ENCODE measurements at regions not wholly inside any gene's neighbourhood (a gene's known extent, or its start where the extent isn't known, plus 50 kb on each side); places are given as distances from the start of the nearest gene placed in this dataset.

- in situ Hi-C loops (cut with HindIII; ENCODE audit: low pct_unique_long_range_greater_than_20kb, low sequenced_read_pairs): no loop called here
Observed at GRCh38 chr5:89055695-89056085, 172.7 kb upstream of the MEF2C start.

GRCh38 chr5:89055015-89055694, 172.2 kb upstream of the MEF2C start:
- H3K4me1 ChIP-seq (ENCODE audit: control insufficient read depth, insufficient read depth, low read length): no peaks in the 10 kb centered on the region
- no peaks in the 10 kb centered on the region for H3K36me3 ChIP-seq (ENCODE audit: control insufficient read depth, insufficient read depth, low read length)
- BruUV-seq (replicated peaks): no TSS peak
- in situ Hi-C loops (cut with HindIII; ENCODE audit: low pct_unique_long_range_greater_than_20kb, low sequenced_read_pairs): no loop called here
- POLR2A ChIA-PET: interaction anchor here (0.6 to 0.7 kb wide), 2 partner anchors 14 to 166 kb away, joined by 3 to 4 read pairs; no protein-coding TSS in a partner anchor
- intact Hi-C loops (cut with micrococcal nuclease; ENCODE audit: unreplicated experiment): no loop called here
- H3K27ac ChIP-seq (ENCODE audit: low read length): no peak overlapping the region
- TF ChIP-seq POLR2AphosphoS5 (IDR thresholded peaks at IDR 0.05; ENCODE audit: low read depth, low read length) (no peak), TCF7L2 (IDR thresholded peaks at IDR 0.05; ENCODE audit: low read depth, low read length) (no peak), REST (IDR thresholded peaks at IDR 0.05; ENCODE audit: insufficient read depth in 1 of 2, low read depth in 2 of 2, low read length in 1 of 2) (no peak), SIN3A (IDR thresholded peaks at IDR 0.05; ENCODE audit: borderline replicate concordance, insufficient read depth, low read depth, low read length) (no peak), CTCF (IDR thresholded peaks at IDR 0.05) (no peak)
- CTCF ChIA-PET: no interaction called here
- no peak overlapping the region for H3K4me3 ChIP-seq (ENCODE audit: low read depth in 2 of 2, low read length in 2 of 2)
- DNase-seq (ENCODE audit: low read depth, low spot score) (no peak), ATAC-seq (no peak)
- no peaks in the 10 kb centered on the region for H3K27me3 ChIP-seq (ENCODE audit: control insufficient read depth, insufficient read depth, low read length)
- peaks cover 4% of the 10 kb centered on the region; the same call in 1 of the 2 replicates for H3K9me3 ChIP-seq (ENCODE audit: control insufficient read depth, insufficient read depth, low read depth, low read length)

More at GRCh38 chr5:89055695-89056085, 172.7 kb upstream of the MEF2C start:
- peaks cover 4% of the 10 kb centered on the region; the same call in 1 of the 2 replicates for H3K9me3 ChIP-seq (ENCODE audit: control insufficient read depth, insufficient read depth, low read depth, low read length)
- H3K36me3 ChIP-seq (ENCODE audit: control insufficient read depth, insufficient read depth, low read length): no peaks in the 10 kb centered on the region
- H3K4me3 ChIP-seq (ENCODE audit: low read depth in 2 of 2, low read length in 2 of 2): no peak overlapping the region
- no peak for TF ChIP-seq TCF7L2 (IDR thresholded peaks at IDR 0.05; ENCODE audit: low read depth, low read length)
- TF ChIP-seq POLR2AphosphoS5 (IDR thresholded peaks at IDR 0.05; ENCODE audit: low read depth, low read length): no peak
- TF ChIP-seq SIN3A (IDR thresholded peaks at IDR 0.05; ENCODE audit: borderline replicate concordance, insufficient read depth, low read depth, low read length): no peak
- TF ChIP-seq REST (IDR thresholded peaks at IDR 0.05; ENCODE audit: insufficient read depth in 1 of 2, low read depth in 2 of 2, low read length in 1 of 2): no peak
- TF ChIP-seq CTCF (IDR thresholded peaks at IDR 0.05): no peak
- DNase-seq (ENCODE audit: low read depth, low spot score) (no peak), ATAC-seq (no peak)
- intact Hi-C loops (cut with micrococcal nuclease; ENCODE audit: unreplicated experiment): no loop called here
- ChIA-PET POLR2A (interaction anchor here (0.6 kb wide), 1 partner anchor 167 kb away, joined by 4 read pairs; no protein-coding TSS in a partner anchor), CTCF (no interaction called here)
- no TSS peak for BruUV-seq (replicated peaks)
- H3K27me3 ChIP-seq (ENCODE audit: control insufficient read depth, insufficient read depth, low read length): no peaks in the 10 kb centered on the region
- no peak overlapping the region for H3K27ac ChIP-seq (ENCODE audit: low read length)
- no peaks in the 10 kb centered on the region for H3K4me1 ChIP-seq (ENCODE audit: control insufficient read depth, insufficient read depth, low read length)
